ENCODE measurements at regions not wholly inside any gene's neighbourhood (a gene's known extent, or its start where the extent isn't known, plus 50 kb on each side); places are given as distances from the start of the nearest gene placed in this dataset.

DNA sequence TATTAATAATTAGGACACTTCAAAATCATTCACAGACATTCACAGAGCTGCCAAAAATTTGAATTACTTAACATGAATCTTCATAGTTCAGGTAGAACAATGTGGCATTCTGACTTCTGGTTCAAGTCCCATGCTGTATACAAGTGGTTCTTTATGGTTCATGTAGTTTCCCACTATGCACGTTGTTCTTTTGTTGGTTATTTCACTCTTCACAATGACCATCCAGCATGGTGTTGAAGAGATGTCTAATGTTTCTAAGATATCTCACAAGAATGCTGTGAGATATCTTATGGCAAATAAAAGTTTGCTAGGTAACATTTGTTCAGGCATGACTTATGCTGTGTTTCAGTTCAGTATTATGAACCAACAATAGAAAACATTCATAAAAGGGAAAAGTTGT lies 88.2 kb upstream of the SLITRK6 start:
- Histone ChIP-seq H3K36me3 (no peaks in the 10 kb centered on the region), H3K27me3 (no peaks in the 10 kb centered on the region), H3K9me3 (no peaks in the 10 kb centered on the region), H3K4me1 (ENCODE audit: insufficient read depth) (no peaks in the 10 kb centered on the region), H3K4me3 (no peak overlapping the region), H3K27ac (no peak overlapping the region)
- no peak for TF ChIP-seq POLR2A (IDR thresholded peaks at IDR 0.05)
- TF ChIP-seq, protein P1, sequence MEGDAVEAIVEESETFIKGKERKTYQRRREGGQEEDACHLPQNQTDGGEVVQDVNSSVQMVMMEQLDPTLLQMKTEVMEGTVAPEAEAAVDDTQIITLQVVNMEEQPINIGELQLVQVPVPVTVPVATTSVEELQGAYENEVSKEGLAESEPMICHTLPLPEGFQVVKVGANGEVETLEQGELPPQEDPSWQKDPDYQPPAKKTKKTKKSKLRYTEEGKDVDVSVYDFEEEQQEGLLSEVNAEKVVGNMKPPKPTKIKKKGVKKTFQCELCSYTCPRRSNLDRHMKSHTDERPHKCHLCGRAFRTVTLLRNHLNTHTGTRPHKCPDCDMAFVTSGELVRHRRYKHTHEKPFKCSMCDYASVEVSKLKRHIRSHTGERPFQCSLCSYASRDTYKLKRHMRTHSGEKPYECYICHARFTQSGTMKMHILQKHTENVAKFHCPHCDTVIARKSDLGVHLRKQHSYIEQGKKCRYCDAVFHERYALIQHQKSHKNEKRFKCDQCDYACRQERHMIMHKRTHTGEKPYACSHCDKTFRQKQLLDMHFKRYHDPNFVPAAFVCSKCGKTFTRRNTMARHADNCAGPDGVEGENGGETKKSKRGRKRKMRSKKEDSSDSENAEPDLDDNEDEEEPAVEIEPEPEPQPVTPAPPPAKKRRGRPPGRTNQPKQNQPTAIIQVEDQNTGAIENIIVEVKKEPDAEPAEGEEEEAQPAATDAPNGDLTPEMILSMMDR (IDR thresholded peaks at IDR 0.05): no peak
- TF ChIP-seq EP300 (IDR thresholded peaks at IDR 0.05): no peak
- intact Hi-C loops (cut with DNase I): no loop called here
- DNase-seq: no peak
- WGBS, 3 donors: 79 to 81% (median 81%) methylated on average over 1 of the region's 1 CpG

DNA sequence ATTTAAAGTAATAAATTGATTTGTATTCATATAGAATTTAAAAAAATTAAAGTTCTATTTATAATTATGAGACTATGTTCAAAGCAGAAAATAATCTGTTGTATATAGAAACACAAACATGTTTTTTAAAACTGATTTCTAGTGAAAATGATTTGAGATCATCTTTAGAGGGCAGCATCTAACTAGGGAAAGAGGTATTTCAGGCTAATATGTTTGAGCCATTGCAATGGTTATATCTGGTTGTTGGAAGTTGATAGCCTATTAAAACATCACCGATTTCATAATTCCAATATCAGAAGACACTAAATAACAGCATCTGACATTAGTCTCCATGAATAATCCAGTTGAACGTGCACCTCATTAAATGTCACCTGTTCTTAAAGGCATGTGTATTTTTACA lies 79.8 kb upstream of the SLITRK6 start:
- 63 to 75% (median 73%) methylated on average over 2 of the region's 2 CpGs for WGBS, 3 donors

DNA sequence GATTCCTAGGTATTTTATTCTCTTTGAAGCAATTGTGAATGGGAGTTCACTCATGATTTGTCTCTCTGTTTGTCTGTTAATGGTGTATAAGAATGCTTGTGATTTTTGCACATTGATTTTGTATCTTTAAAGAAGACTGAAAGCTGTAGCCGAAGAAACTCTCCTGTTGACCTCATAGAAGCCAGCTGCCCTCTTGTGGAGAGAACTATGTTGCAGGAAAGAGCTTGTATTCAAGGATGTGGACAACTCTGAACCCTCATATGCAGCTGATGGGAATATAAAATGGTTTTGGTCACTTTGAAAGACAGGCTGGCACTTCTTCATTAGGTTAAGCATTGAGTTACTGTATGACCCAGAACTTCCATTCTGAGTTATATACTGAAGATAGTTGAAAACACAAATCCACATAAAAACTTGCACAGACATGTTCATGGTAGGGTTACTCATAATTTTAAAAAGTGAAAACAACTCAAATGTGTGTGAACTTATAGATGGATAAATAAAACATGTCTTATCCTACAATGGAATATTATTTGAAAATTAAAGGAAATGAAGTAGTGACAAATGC lies 65.8 kb upstream of the SLITRK6 start:
- Histone ChIP-seq H3K27ac (no peak overlapping the region), H3K36me3 (no peaks in the 10 kb centered on the region), H3K4me3 (no peak overlapping the region), H3K9me3 (no peaks in the 10 kb centered on the region), H3K4me1 (ENCODE audit: insufficient read depth) (no peaks in the 10 kb centered on the region), H3K27me3 (no peaks in the 10 kb centered on the region)
- no peak for TF ChIP-seq EP300 (IDR thresholded peaks at IDR 0.05)
- TF ChIP-seq POLR2A (IDR thresholded peaks at IDR 0.05): no peak
- TF ChIP-seq, protein P1 (IDR thresholded peaks at IDR 0.05): no peak
- DNase-seq: no peak
- WGBS, 3 donors: 66 to 87% (median 67%) methylated on average over 1 of the region's 1 CpG
- intact Hi-C loops (cut with DNase I): no loop called here

More for the DNA sequence above, 79.8 kb upstream of the SLITRK6 start:
- Histone ChIP-seq H3K27ac (no peak overlapping the region), H3K4me3 (no peak overlapping the region), H3K27me3 (no peaks in the 10 kb centered on the region), H3K9me3 (no peaks in the 10 kb centered on the region), H3K4me1 (ENCODE audit: insufficient read depth) (no peaks in the 10 kb centered on the region), H3K36me3 (no peaks in the 10 kb centered on the region)
- intact Hi-C loops (cut with DNase I): no loop called here
- DNase-seq: no peak
- TF ChIP-seq POLR2A (IDR thresholded peaks at IDR 0.05): no peak
- no peak for TF ChIP-seq EP300 (IDR thresholded peaks at IDR 0.05)
- TF ChIP-seq, protein P1 (IDR thresholded peaks at IDR 0.05): no peak

DNA sequence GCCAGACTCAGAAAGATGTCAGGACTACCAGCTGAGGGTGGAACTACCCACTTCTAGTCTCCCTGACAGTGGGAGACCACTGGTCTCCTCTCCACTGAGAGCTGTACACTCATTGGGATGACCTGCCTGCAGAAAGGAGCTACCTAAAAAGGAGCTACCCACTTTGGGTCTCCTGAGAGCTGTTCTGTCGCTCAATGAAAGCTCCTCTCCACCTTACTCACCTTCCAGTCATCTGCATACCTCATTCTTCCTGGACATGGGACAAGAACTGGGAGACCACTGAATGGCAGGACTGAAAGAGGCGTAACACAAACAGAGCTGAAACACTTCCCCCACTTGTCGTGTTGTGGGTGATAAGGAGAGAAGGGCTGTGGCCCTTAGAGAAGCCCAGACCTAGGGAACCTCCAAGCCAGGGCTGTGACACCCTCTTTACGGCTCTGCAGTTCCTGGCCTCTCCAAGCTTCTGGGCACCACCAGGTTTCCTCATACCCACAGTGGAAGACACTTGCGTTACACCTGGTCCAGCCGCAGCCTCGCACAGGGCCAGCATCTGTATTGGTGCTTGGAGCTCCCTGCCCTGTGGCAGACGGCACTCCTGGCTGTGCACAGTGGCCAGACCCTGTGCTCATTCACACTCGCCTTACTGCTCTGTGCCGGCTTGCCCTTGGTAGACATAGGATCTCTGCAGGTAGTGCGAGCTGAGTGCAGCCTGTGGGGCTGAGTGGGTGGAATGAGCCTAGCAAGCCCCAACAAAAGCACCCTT lies 54.9 kb upstream of the SLITRK6 start:
- H3K4me1 ChIP-seq (ENCODE audit: insufficient read depth): no peaks in the 10 kb centered on the region
- no peaks in the 10 kb centered on the region for H3K27me3 ChIP-seq
- no peak for DNase-seq
- no peak overlapping the region for H3K4me3 ChIP-seq
- WGBS, 3 donors: 83 to 89% (median 85%) methylated on average over 11 of the region's 11 CpGs
- intact Hi-C loops (cut with DNase I): no loop called here
- H3K9me3 ChIP-seq: no peaks in the 10 kb centered on the region
- TF ChIP-seq, protein P1 (IDR thresholded peaks at IDR 0.05): no peak
- no peaks in the 10 kb centered on the region for H3K36me3 ChIP-seq
- H3K27ac ChIP-seq: no peak overlapping the region
